Activated CD8-positive, alpha-beta T cell treated with anti-CD3 and anti-CD28 coated beads for 36 hours (primary cell): ENCODE measurements at regions not wholly inside any gene's neighbourhood (a gene's known extent, or its start where the extent isn't known, plus 50 kb on each side); places are given as distances from the start of the nearest gene placed in this dataset.

Source experiments
- ATAC-seq: fragments of 200-7000 bp; cut with Tn5 transposase; one replicate; pipeline ENCODE4 v1.10.0; 2021; ENCODE audit warnings: mild to moderate bottlenecking, moderate library complexity
- CTCF ChIA-PET: fragments of 350-600 bp; sonication (Branson Sonifier 250); formaldehyde crosslinking; loops from one replicate; lab custom pipeline; 2021; ENCODE audit warnings: antibody characterized with exemption; lab: Charles Lee
- POLR2A ChIA-PET: fragments of 350-600 bp; sonication (Branson Sonifier 250); formaldehyde crosslinking; loops from one replicate; lab custom pipeline; 2021; ENCODE audit warnings: antibody characterized with exemption; lab: Charles Lee
- DNase-seq: peaks from one replicate; pipeline ENCODE4 v3.0.0-alpha.2; 2020
- H3K27ac Mint-ChIP-seq: one replicate; pipeline ENCODE4 v1.8.0; 2021; ENCODE audit warnings: mild to moderate bottlenecking, mixed read lengths
- H3K27me3 Mint-ChIP-seq: one replicate; pipeline ENCODE4 v1.8.0; 2021; ENCODE audit warnings: mixed read lengths
- H3K36me3 Mint-ChIP-seq: one replicate; pipeline ENCODE4 v1.8.0; 2021; ENCODE audit warnings: low read depth, mixed read lengths
- H3K4me1 Mint-ChIP-seq: one replicate; pipeline ENCODE4 v1.8.0; 2021; ENCODE audit warnings: low read depth, mixed read lengths
- H3K4me3 Mint-ChIP-seq: one replicate; pipeline ENCODE4 v1.8.0; 2021; ENCODE audit warnings: mild to moderate bottlenecking, moderate library complexity, mixed read lengths
- H3K9me3 Mint-ChIP-seq: one replicate; pipeline ENCODE4 v1.8.0; 2021; ENCODE audit warnings: mixed read lengths
- intact Hi-C: fragments of 100-400 bp; cut with micrococcal nuclease; formaldehyde crosslinking; loops from one replicate; pipeline ENCODE4 v1.10.0; 2022
- TF ChIP-seq, protein P1 (sequence below): fragments of 200-600 bp; IDR thresholded peaks from one replicate; pipeline ENCODE4 v1.8.0; 2022; ENCODE audit warnings: antibody characterized with exemption, mild to moderate bottlenecking

DNA sequence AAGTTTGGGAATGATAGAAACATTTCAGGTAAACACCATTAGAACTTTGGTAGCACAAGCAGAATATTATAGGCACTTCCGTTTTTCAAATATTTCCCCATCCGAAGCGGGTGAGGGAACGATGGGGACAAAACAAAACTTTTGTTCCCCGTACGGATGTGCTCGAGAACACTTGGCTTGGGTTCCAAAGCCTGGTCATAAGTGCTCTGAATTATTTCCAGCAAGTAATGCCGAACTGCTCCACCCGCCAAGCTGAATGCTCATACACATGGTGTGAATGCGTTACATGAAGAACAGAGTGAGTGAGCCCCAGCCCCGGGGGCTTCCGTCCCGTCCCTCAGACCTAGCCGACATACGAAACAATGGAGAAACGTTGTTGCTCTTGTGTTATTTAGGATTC lies 438.2 kb upstream of the ARRDC4 start:
- TF ChIP-seq, protein P1, sequence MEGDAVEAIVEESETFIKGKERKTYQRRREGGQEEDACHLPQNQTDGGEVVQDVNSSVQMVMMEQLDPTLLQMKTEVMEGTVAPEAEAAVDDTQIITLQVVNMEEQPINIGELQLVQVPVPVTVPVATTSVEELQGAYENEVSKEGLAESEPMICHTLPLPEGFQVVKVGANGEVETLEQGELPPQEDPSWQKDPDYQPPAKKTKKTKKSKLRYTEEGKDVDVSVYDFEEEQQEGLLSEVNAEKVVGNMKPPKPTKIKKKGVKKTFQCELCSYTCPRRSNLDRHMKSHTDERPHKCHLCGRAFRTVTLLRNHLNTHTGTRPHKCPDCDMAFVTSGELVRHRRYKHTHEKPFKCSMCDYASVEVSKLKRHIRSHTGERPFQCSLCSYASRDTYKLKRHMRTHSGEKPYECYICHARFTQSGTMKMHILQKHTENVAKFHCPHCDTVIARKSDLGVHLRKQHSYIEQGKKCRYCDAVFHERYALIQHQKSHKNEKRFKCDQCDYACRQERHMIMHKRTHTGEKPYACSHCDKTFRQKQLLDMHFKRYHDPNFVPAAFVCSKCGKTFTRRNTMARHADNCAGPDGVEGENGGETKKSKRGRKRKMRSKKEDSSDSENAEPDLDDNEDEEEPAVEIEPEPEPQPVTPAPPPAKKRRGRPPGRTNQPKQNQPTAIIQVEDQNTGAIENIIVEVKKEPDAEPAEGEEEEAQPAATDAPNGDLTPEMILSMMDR, result no peak
- Mint-ChIP-seq H3K27ac (no peak overlapping the region), H3K9me3 (no peaks in the 10 kb centered on the region), H3K36me3 (no peaks in the 10 kb centered on the region), H3K4me1 (no peaks in the 10 kb centered on the region), H3K4me3 (no peak overlapping the region), H3K27me3 (no peaks in the 10 kb centered on the region)
- no peak for ATAC-seq
- intact Hi-C loops, result no loop called here
- ChIA-PET POLR2A (no interaction called here), CTCF (no interaction called here)
- DNase-seq, result no peak

- H3K9me3 Mint-ChIP-seq, result no peaks in the 10 kb centered on the region
- no peaks in the 10 kb centered on the region for H3K4me1 Mint-ChIP-seq
- no peak for DNase-seq
- TF ChIP-seq, protein P1, result no peak
- H3K27ac Mint-ChIP-seq, result no peak overlapping the region
- CTCF ChIA-PET, result no interaction called here
- no peaks in the 10 kb centered on the region for H3K36me3 Mint-ChIP-seq
- no peaks in the 10 kb centered on the region for H3K27me3 Mint-ChIP-seq
- intact Hi-C loops, result no loop called here
- H3K4me3 Mint-ChIP-seq, result no peak overlapping the region
- no peak for ATAC-seq
- POLR2A ChIA-PET, result no interaction called here
Observed at GRCh38 chr15:97525809-97526208, 434.7 kb upstream of the ARRDC4 start.

GRCh38 chr15:97528238-97528637 lies 432.3 kb upstream of the ARRDC4 start:
- Mint-ChIP-seq H3K27me3 (no peaks in the 10 kb centered on the region), H3K4me3 (no peak overlapping the region), H3K27ac (no peak overlapping the region), H3K4me1 (no peaks in the 10 kb centered on the region), H3K36me3 (no peaks in the 10 kb centered on the region), H3K9me3 (no peaks in the 10 kb centered on the region)
- DNase-seq (no peak), ATAC-seq (no peak)
- intact Hi-C loops, result no loop called here
- ChIA-PET CTCF (no interaction called here), POLR2A (no interaction called here)
- TF ChIP-seq, protein P1, result no peak

- no peaks in the 10 kb centered on the region for H3K4me1 Mint-ChIP-seq
- no peak for ATAC-seq
Observed at GRCh38 chr15:97545799-97546198, 414.7 kb upstream of the ARRDC4 start.

GRCh38 chr15:97547381-97547780 lies 413.1 kb upstream of the ARRDC4 start:
- no peak overlapping the region for H3K4me3 Mint-ChIP-seq
- TF ChIP-seq, protein P1, result no peak
- intact Hi-C loops, result no loop called here
- DNase-seq, result no peak
- ChIA-PET POLR2A (no interaction called here), CTCF (no interaction called here)
- H3K9me3 Mint-ChIP-seq, result peaks cover 18% of the 10 kb centered on the region
- no peaks in the 10 kb centered on the region for H3K27me3 Mint-ChIP-seq
- no peak overlapping the region for H3K27ac Mint-ChIP-seq
- no peaks in the 10 kb centered on the region for H3K36me3 Mint-ChIP-seq
- ATAC-seq, result no peak
- H3K4me1 Mint-ChIP-seq, result no peaks in the 10 kb centered on the region

More at GRCh38 chr15:97545799-97546198, 414.7 kb upstream of the ARRDC4 start:
- Mint-ChIP-seq H3K36me3 (no peaks in the 10 kb centered on the region), H3K9me3 (peaks cover 18% of the 10 kb centered on the region), H3K4me3 (no peak overlapping the region), H3K27me3 (no peaks in the 10 kb centered on the region), H3K27ac (no peak overlapping the region)
- TF ChIP-seq, protein P1, result no peak
- CTCF ChIA-PET, result no interaction called here
- POLR2A ChIA-PET, result no interaction called here
- intact Hi-C loops, result no loop called here
- DNase-seq, result no peak
